ENCODE measurements at regions not wholly inside any gene's neighbourhood (a gene's known extent, or its start where the extent isn't known, plus 50 kb on each side); places are given as distances from the start of the nearest gene placed in this dataset.
"Not testable (repeated sequence)": the region's sequence is repeated elsewhere in the genome, so short reads cannot be mapped to it uniquely, and the experiment has no call there.

GRCh38 chr20:48490961-48491831, 336.6 kb downstream of the PREX1 start:
- no peak for DNase-seq (ENCODE audit: low spot score)

- DNase-seq (ENCODE audit: low spot score): not testable (repeated sequence)
Measured at GRCh38 chr20:48490341-48490740, 337.5 kb downstream of the PREX1 start.

- no peak for DNase-seq (ENCODE audit: low spot score)
Measured at GRCh38 chr20:48489656-48490055, 338.1 kb downstream of the PREX1 start.

- DNase-seq (ENCODE audit: low spot score): no peak
Measured at GRCh38 chr20:48489046-48489463, 338.7 kb downstream of the PREX1 start.

- DNase-seq (ENCODE audit: low spot score): not testable (repeated sequence)
Measured at GRCh38 chr20:48488334-48489034, 339.3 kb downstream of the PREX1 start.

GRCh38 chr20:48486065-48486464, 341.7 kb downstream of the PREX1 start:
- DNase-seq (ENCODE audit: low spot score): peak; percentile 7

GRCh38 chr20:48485153-48485552, 342.6 kb downstream of the PREX1 start:
- not testable (repeated sequence) for DNase-seq (ENCODE audit: low spot score)

GRCh38 chr20:48483334-48484066, 344.3 kb downstream of the PREX1 start:
- no peak for DNase-seq (ENCODE audit: low spot score)

GRCh38 chr20:48482790-48483189, 345.0 kb downstream of the PREX1 start:
- DNase-seq (ENCODE audit: low spot score): no peak

- DNase-seq (ENCODE audit: low spot score): no peak
Measured at GRCh38 chr20:48480216-48480772, 347.5 kb downstream of the PREX1 start.

- no peak for DNase-seq (ENCODE audit: low spot score)
Measured at GRCh38 chr20:48478806-48479585, 348.8 kb downstream of the PREX1 start.

GRCh38 chr20:48478370-48478769, 349.4 kb downstream of the PREX1 start:
- DNase-seq (ENCODE audit: low spot score): no peak

- DNase-seq (ENCODE audit: low spot score): no peak
Measured at GRCh38 chr20:48476854-48477253, 350.9 kb downstream of the PREX1 start.

GRCh38 chr20:48474022-48474421, 353.8 kb downstream of the PREX1 start:
- no peak for DNase-seq (ENCODE audit: low spot score)

GRCh38 chr20:48471759-48472408, 355.9 kb downstream of the PREX1 start:
- no peak for DNase-seq (ENCODE audit: low spot score)

GRCh38 chr20:48471176-48471575, 356.6 kb downstream of the PREX1 start:
- no peak for DNase-seq (ENCODE audit: low spot score)

- DNase-seq (ENCODE audit: low spot score): no peak
Measured at GRCh38 chr20:48470141-48470540, 357.7 kb downstream of the PREX1 start.

- DNase-seq (ENCODE audit: low spot score): no peak
Measured at GRCh38 chr20:48469026-48469425, 358.8 kb downstream of the PREX1 start.

- DNase-seq (ENCODE audit: low spot score): no peak
Measured at GRCh38 chr20:48468571-48468970, 359.2 kb downstream of the PREX1 start.

- DNase-seq (ENCODE audit: low spot score): no peak
Measured at GRCh38 chr20:48467622-48468021, 360.2 kb downstream of the PREX1 start.

- no peak for DNase-seq (ENCODE audit: low spot score)
Measured at GRCh38 chr20:48465271-48465670, 362.5 kb downstream of the PREX1 start.

Data from mucosa of gallbladder (tissue), 1 donor.